ENCODE measurements at regions not wholly inside any gene's neighbourhood (a gene's known extent, or its start where the extent isn't known, plus 50 kb on each side); places are given as distances from the start of the nearest gene placed in this dataset.

DNA sequence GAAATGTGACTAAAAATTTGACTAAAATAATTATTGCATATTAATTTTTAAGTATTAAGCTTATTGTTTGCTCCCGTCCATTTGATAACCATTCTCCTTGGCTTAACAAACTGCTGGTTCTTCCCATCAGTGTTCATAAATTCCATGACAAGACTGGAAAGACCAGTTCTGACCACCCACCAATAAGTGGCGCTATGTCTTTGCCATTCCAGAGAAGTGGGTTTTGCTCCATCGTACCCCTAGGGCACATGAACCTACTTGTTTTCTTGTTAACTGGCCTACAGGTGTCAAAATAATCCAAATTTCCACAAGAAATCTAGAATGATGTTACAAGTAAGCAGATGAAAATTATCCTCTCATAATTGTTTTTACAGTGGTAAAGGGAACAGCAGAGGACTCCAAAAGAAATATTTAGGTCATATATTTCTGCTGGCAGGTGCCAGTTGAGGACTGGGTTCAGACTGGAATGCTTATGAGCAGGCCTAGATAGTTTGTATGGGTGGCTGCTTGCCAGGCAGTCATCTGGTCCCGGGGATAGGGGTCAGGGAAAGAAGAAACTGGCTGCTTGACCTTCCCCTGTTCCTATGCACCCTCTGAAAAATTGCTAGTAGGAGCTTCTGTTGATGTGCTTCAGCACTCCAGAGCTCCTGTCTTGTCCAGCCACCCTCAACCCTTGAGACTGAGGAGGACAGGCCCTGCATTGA, 283.1 kb upstream of the ADAMTSL1 start:
- TF ChIP-seq POLR2AphosphoS5 (IDR thresholded peaks at IDR 0.05; ENCODE audit: low read depth, low read length) (no peak), TAF1 (IDR thresholded peaks at IDR 0.05; ENCODE audit: low read depth, low read length) (no peak), POLR2A (IDR thresholded peaks at IDR 0.05; ENCODE audit: low read depth, low read length) (no peak), PAX5 (IDR thresholded peaks at IDR 0.05; ENCODE audit: insufficient read depth, low read length, severe bottlenecking) (no peak), SPI1 (IDR thresholded peaks at IDR 0.05; ENCODE audit: low read depth, low read length) (no peak), POU2F2 (IDR thresholded peaks at IDR 0.05; ENCODE audit: low read depth, low read length) (no peak)
